B cell (primary cell): ENCODE measurements at regions not wholly inside any gene's neighbourhood (a gene's known extent, or its start where the extent isn't known, plus 50 kb on each side); places are given as distances from the start of the nearest gene placed in this dataset.

ENCODE experiments used
- CTCF ChIP-seq: fragments of 200-600 bp; IDR thresholded peaks from one replicate; pipeline ENCODE4 v1.8.0; 2022; ENCODE audit warnings: antibody characterized with exemption, mild to moderate bottlenecking
- EZH2 ChIP-seq: IDR thresholded peaks from 2 replicates; pipeline ENCODE4 v1.6.1; 2012; ENCODE audit warnings: borderline replicate concordance, low read depth, mild to moderate bottlenecking, moderate library complexity, low read length; ENCODE audit not compliant: insufficient read depth, poor library complexity, severe bottlenecking

DNA sequence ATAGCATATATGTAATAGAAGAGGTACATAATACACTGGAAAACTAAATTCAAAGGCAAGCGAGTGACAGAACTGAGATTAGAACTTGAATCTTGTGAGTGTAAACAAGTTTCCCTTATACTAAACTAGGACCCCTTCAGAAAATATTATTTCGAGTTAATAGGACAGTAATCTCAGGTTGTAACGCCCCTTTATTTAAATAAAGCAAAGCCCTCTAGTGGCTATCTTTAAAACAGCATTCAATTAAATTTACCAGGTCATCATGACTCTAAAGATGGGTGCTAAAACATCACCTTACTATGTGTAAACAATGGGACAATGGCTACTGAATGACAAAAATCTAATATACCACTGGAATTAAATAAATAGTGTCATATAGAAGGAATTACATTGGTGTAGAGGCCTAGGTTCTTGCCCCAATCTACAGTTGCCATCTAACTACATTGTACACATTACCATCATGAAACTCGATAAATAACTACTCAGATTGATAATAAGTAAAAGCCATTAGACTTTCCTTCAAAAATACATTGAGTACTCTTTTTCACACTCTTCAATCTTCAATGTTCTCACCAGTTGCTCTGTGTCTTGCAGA lies 255.4 kb upstream of the IRAK1BP1 start:
- TF ChIP-seq CTCF (peak; percentile 41), EZH2 (no peak)
